SK-N-SH (cell line): ENCODE measurements at regions not wholly inside any gene's neighbourhood (a gene's known extent, or its start where the extent isn't known, plus 50 kb on each side); places are given as distances from the start of the nearest gene placed in this dataset.

ENCODE experiments used
- CTCF ChIA-PET: fragments of 300-600, 350-600 bp; formaldehyde crosslinking; extraction: SDS; loops from one replicate; lab custom pipeline; 2021; lab: Yijun Ruan, JAX
- POLR2A ChIA-PET: fragments of 350-600 bp; sonication (Branson Sonifier 250); formaldehyde crosslinking; extraction: SDS; loops from one replicate; lab custom pipeline; 2020; ENCODE audit warnings: antibody characterized with exemption, inconsistent platforms; lab: Yijun Ruan, JAX
- DNase-seq: peaks from one replicate; pipeline ENCODE4 v3.0.0; 2012
- H2AFZ ChIP-seq: fragments of 200-600 bp; sonication (generic); 2 replicates; pipeline ENCODE4 v1.8.1; 2016; ENCODE audit warnings: antibody characterized with exemption, mild to moderate bottlenecking, low read depth
- H3F3A ChIP-seq: fragments of 200-600 bp; sonication (generic); replicated peaks from 2 replicates; pipeline ENCODE3; 2016; ENCODE audit warnings: antibody characterized with exemption, mild to moderate bottlenecking; ENCODE audit not compliant: insufficient read depth
- H3K27ac ChIP-seq, 2 experiments: fragments of 200-500 bp in 1 of 2; fragments of 200-600 bp in 1 of 2; sonication (Bioruptor generic) in 1 of 2; sonication (generic), shearing (Covaris generic) in 1 of 2; 2 replicates each; pipeline versions ENCODE4 v1.5.1 to v1.6.1; 2014 to 2016; ENCODE audit warnings: low read depth in 2 of 2, inconsistent platforms in 1 of 2, low read length in 1 of 2, mild to moderate bottlenecking in 1 of 2, mixed read lengths in 1 of 2
- H3K27me3 ChIP-seq: fragments of 200-600 bp; sonication (generic), shearing (Covaris generic); 2 replicates; pipeline ENCODE4 v1.6.1; 2016; ENCODE audit warnings: mixed run types; ENCODE audit not compliant: insufficient read depth
- H3K36me3 ChIP-seq, 2 experiments: fragments of 200-500 bp in 1 of 2; fragments of 200-600 bp in 1 of 2; sonication (Bioruptor generic) in 1 of 2; sonication (generic) in 1 of 2; replicated peaks in 1 of 2; 2 replicates each; pipeline versions ENCODE3 to v1.5.1; 2014 to 2016; ENCODE audit warnings: low read length in 1 of 2, mild to moderate bottlenecking in 1 of 2; ENCODE audit not compliant: insufficient read depth in 2 of 2, control insufficient read depth in 1 of 2
- H3K4me1 ChIP-seq, 2 experiments: fragments of 200-500 bp in 1 of 2; fragments of 200-600 bp in 1 of 2; sonication (Bioruptor generic) in 1 of 2; sonication (generic), shearing (Covaris generic) in 1 of 2; 2 replicates each; pipeline versions ENCODE4 v1.5.1 to v1.6.1; 2014 to 2016; ENCODE audit warnings: low read depth in 1 of 2, low read length in 1 of 2, mixed run types in 1 of 2; ENCODE audit not compliant: insufficient read depth in 2 of 2, control insufficient read depth in 1 of 2
- H3K4me2 ChIP-seq: fragments of 200-600 bp; sonication (generic), shearing (Covaris generic); 2 replicates; pipeline ENCODE4 v1.6.1; 2017; ENCODE audit warnings: mixed run types
- H3K4me3 ChIP-seq, 2 experiments: fragments of 200-500 bp in 1 of 2; fragments of 200-600 bp in 1 of 2; sonication (Bioruptor generic) in 1 of 2; sonication (generic), shearing (Covaris generic) in 1 of 2; 2 replicates each; pipeline versions ENCODE4 v1.5.1 to v1.8.1; 2014 to 2016; ENCODE audit warnings: low read depth in 2 of 2, inconsistent platforms in 1 of 2, low read length in 1 of 2, mild to moderate bottlenecking in 1 of 2, mixed read lengths in 1 of 2, moderate library complexity in 1 of 2
- H3K79me2 ChIP-seq: fragments of 200-600 bp; sonication (generic); 2 replicates; pipeline ENCODE4 v1.8.1; 2017; ENCODE audit warnings: mild to moderate bottlenecking; ENCODE audit not compliant: insufficient read depth
- H3K9ac ChIP-seq: fragments of 200-600 bp; sonication (generic); 2 replicates; pipeline ENCODE4 v1.6.1; 2017; ENCODE audit warnings: mixed run types
- H3K9me2 ChIP-seq: fragments of 200-600 bp; sonication (generic); 2 replicates; pipeline ENCODE4 v1.6.1; 2017; ENCODE audit warnings: mixed run types
- H3K9me3 ChIP-seq: fragments of 200-600 bp; sonication (generic); 2 replicates; pipeline ENCODE4 v1.6.1; 2017; ENCODE audit warnings: mixed run types, mild to moderate bottlenecking, moderate library complexity
- H4K20me1 ChIP-seq: fragments of 200-600 bp; sonication (generic); 2 replicates; pipeline ENCODE4 v1.6.1; 2017; ENCODE audit warnings: mild to moderate bottlenecking, mixed run types; ENCODE audit not compliant: insufficient read depth
- EP300 ChIP-seq, 2 experiments: IDR thresholded peaks; 2 replicates each; pipeline versions ENCODE4 v1.4.0 to v1.6.1; 2012; ENCODE audit warnings: borderline replicate concordance in 1 of 2, low read depth in 1 of 2, low read length in 1 of 2
- FOXJ3 ChIP-seq: sonication (generic); formaldehyde crosslinking; IDR thresholded peaks from 2 replicates; pipeline ENCODE4 v1.5.1; 2020; ENCODE audit warnings: mild to moderate bottlenecking, missing genetic modification reagents
- FOXM1 ChIP-seq: IDR thresholded peaks from 2 replicates; pipeline ENCODE4 v1.4.0; 2012; ENCODE audit warnings: low read depth, mild to moderate bottlenecking
- GATA2 ChIP-seq: sonication (generic); formaldehyde crosslinking; IDR thresholded peaks from 2 replicates; pipeline ENCODE4 v1.5.0; 2020; ENCODE audit warnings: mild to moderate bottlenecking, missing genetic modification reagents
- JUND ChIP-seq: IDR thresholded peaks from 2 replicates; pipeline ENCODE4 v1.4.0; 2012
- MXI1 ChIP-seq: IDR thresholded peaks from 2 replicates; pipeline ENCODE4 v1.6.1; 2012; ENCODE audit warnings: mild to moderate bottlenecking, low read depth, low read length, improper control_type of control experiment
- NFIC ChIP-seq: IDR thresholded peaks from 2 replicates; pipeline ENCODE4 v1.4.0; 2012; ENCODE audit warnings: borderline replicate concordance
- NRF1 ChIP-seq: IDR thresholded peaks from 2 replicates; pipeline ENCODE4 v1.6.1; 2012; ENCODE audit warnings: low read depth, mild to moderate bottlenecking, low read length
- POLR2AphosphoS5 ChIP-seq: IDR thresholded peaks from 2 replicates; pipeline ENCODE4 v1.6.1; 2012; ENCODE audit warnings: low read depth, low read length
- RCOR1 ChIP-seq: fragments of 150-350 bp; IDR thresholded peaks from 2 replicates; pipeline ENCODE4 v1.6.1; 2017; ENCODE audit warnings: antibody characterized with exemption, low read length
- RFX5 ChIP-seq: IDR thresholded peaks from 2 replicates; pipeline ENCODE4 v1.6.1; 2012; ENCODE audit warnings: mild to moderate bottlenecking, improper control_type of control experiment, low read length
- RXRA ChIP-seq: IDR thresholded peaks from 2 replicates; pipeline ENCODE4 v1.4.0; 2012; ENCODE audit warnings: low read depth, mild to moderate bottlenecking, borderline replicate concordance
- SIN3A ChIP-seq: IDR thresholded peaks from 2 replicates; pipeline ENCODE4 v1.6.1; 2012; ENCODE audit warnings: low read depth, mild to moderate bottlenecking, low read length, moderate library complexity, borderline replicate concordance
- TAF1 ChIP-seq: IDR thresholded peaks from 2 replicates; pipeline ENCODE4 v1.6.1; 2012; ENCODE audit warnings: low read depth, mild to moderate bottlenecking, low read length, moderate library complexity, borderline replicate concordance
- TCF12 ChIP-seq: IDR thresholded peaks from 2 replicates; pipeline ENCODE4 v1.4.0; 2012
- TEAD4 ChIP-seq: IDR thresholded peaks from 2 replicates; pipeline ENCODE4 v1.4.0; 2012; ENCODE audit warnings: mild to moderate bottlenecking, borderline replicate concordance; ENCODE audit not compliant: insufficient read depth
- YY1 ChIP-seq: IDR thresholded peaks from 2 replicates; pipeline ENCODE4 v1.4.0; 2012; ENCODE audit warnings: low read depth, mild to moderate bottlenecking
- WGBS: methylation state at CpG from one replicate; pipeline ENCODE4 v1.1.6; 2017; ENCODE audit warnings: low lambda C conversion rate; 5-methylcytosine and 5-hydroxymethylcytosine counted together
- TF ChIP-seq, protein P1 (sequence below): fragments of 150-350 bp; IDR thresholded peaks from 2 replicates; pipeline ENCODE4 v1.6.1; 2017; ENCODE audit warnings: antibody characterized with exemption, low read length, low read depth, borderline replicate concordance
- TF ChIP-seq, protein P2 (sequence below): IDR thresholded peaks from 2 replicates; pipeline ENCODE4 v1.4.0; 2012; ENCODE audit warnings: low read depth, borderline replicate concordance
- TF ChIP-seq, protein P3 (sequence below): fragments of 150-350 bp; IDR thresholded peaks from 2 replicates; pipeline ENCODE4 v1.6.1; 2016; ENCODE audit warnings: mild to moderate bottlenecking, low read depth, low read length

GRCh38 chr1:99456536-99456935 lies 189.4 kb upstream of the PALMD start:
- H3K9me3 ChIP-seq = no peaks in the 10 kb centered on the region; the same call in 1 of the 2 replicates
- H3K27me3 ChIP-seq = no peaks in the 10 kb centered on the region
- no peak overlapping the region; the same call in 1 of the 2 replicates for H2AFZ ChIP-seq
- H3K4me1 ChIP-seq = peaks cover 9 to 14% of the 10 kb centered on the region in 2 experiments
- H3K9me2 ChIP-seq = no peaks in the 10 kb centered on the region
- H4K20me1 ChIP-seq = no peaks in the 10 kb centered on the region
- H3K27ac ChIP-seq = peak overlapping the region in 1 of 2 experiments; percentile 94; a peak in 2 of 4 replicates
- no peaks in the 10 kb centered on the region for H3K79me2 ChIP-seq
- POLR2A ChIA-PET = no interaction called here
- no peak for DNase-seq
- H3K4me2 ChIP-seq = peak overlapping the region; percentile 32
- peak; percentile 57 for TF ChIP-seq NFIC
- TF ChIP-seq YY1 = no peak
- TF ChIP-seq TCF12 = peak; percentile 42; the same call in 1 of the 2 replicates
- TF ChIP-seq, protein P1, sequence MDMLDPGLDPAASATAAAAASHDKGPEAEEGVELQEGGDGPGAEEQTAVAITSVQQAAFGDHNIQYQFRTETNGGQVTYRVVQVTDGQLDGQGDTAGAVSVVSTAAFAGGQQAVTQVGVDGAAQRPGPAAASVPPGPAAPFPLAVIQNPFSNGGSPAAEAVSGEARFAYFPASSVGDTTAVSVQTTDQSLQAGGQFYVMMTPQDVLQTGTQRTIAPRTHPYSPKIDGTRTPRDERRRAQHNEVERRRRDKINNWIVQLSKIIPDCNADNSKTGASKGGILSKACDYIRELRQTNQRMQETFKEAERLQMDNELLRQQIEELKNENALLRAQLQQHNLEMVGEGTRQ = no peak
- H3K36me3 ChIP-seq = no peaks in the 10 kb centered on the region
- H3K4me3 ChIP-seq = no peak overlapping the region
- H3K9ac ChIP-seq = peak overlapping the region; percentile 50; the same call in 1 of the 2 replicates
- 62% methylated on average over 5 of the region's 5 CpGs for WGBS
- CTCF ChIA-PET = interaction anchor here (1.5 kb wide), 1 partner anchor 16 kb away, joined by 3 read pairs; no protein-coding TSS in a partner anchor
- H3F3A ChIP-seq = peaks cover 27% of the 10 kb centered on the region

DNA sequence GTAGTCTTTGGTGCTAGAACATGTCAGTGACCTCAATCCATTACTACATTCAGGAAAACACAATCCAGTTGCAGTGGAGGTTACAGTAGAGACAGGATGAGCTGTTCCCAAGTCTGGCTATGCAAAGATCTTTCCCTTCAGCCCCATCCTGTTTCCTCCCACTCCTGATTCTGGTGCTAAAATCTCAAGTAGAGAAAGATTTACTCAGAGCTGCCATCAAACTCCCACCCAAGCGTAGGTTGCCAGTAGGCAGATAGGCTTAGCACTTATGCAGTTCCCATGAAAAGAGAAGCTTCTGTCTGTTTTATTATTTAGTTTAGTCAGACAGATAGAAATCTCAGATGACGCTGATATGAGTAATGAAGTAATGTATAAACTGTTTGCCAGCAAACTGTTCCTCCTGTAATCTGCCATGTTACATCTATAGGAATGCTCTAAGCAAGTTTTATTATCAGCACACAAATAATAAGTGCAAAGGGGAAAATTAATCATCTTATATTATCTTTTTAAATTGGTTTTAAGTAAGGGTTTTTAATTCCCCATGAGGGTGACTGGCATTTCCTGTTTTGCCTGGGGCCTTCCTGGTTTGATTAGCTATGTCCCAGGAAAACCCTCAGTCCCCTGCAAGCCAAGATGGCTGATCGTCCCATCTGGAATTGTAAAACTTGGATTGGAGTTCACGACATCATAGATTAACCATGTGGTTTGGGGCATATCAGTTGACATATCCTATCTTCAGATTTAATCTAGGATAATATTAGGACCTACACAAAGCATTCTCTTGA lies 188.3 kb upstream of the PALMD start:
- Histone ChIP-seq H3K36me3 (no peaks in the 10 kb centered on the region), H3K4me2 (peak overlapping the region; percentile 32), H3K27ac (peak overlapping the region; percentile 60 to 94; a peak in 3 of 4 replicates), H3K27me3 (no peaks in the 10 kb centered on the region), H3K4me1 (peaks cover 9 to 14% of the 10 kb centered on the region in 2 experiments), H3K9me3 (no peaks in the 10 kb centered on the region; the same call in 1 of the 2 replicates), H3K79me2 (no peaks in the 10 kb centered on the region), H3K9me2 (no peaks in the 10 kb centered on the region), H3F3A (peaks cover 27% of the 10 kb centered on the region), H3K4me3 (no peak overlapping the region), H3K9ac (peak overlapping the region; percentile 50; the same call in 1 of the 2 replicates), H2AFZ (peak overlapping the region; percentile 60; the same call in 1 of the 2 replicates), H4K20me1 (no peaks in the 10 kb centered on the region)
- ChIA-PET POLR2A (no interaction called here), CTCF (interaction anchor here (0.8 to 1.5 kb wide), 3 partner anchors 12 to 23 kb away, joined by 3 to 4 read pairs (median 3); no protein-coding TSS in a partner anchor)
- peak; percentile 27 for DNase-seq
- WGBS = 12% methylated on average over 4 of the region's 4 CpGs
- TF ChIP-seq JUND (peak; percentile 81), RFX5 (no peak), FOXM1 (0 out of 2 replicates have a peak, but pooled peaks have one; percentile 34), RXRA (peak; percentile 54; the same call in 1 of the 2 replicates), GATA2 (CRISPR knock-in tag) (no peak), FOXJ3 (CRISPR knock-in tag) (no peak), TEAD4 (peak; percentile 66; the same call in 1 of the 2 replicates), MXI1 (no peak), TAF1 (no peak), RCOR1 (peak; percentile 71; the same call in 1 of the 2 replicates), EP300 (IDR thresholded peaks at IDR 0.05; ENCODE audit: borderline replicate concordance in 1 of 2, low read depth in 1 of 2, low read length in 1 of 2) (peak in 1 of 2 experiments; percentile 81; a peak in 3 of 4 replicates), NRF1 (no peak), POLR2AphosphoS5 (peak; percentile 50; the same call in 1 of the 2 replicates), SIN3A (no peak)
- TF ChIP-seq, protein P2, sequence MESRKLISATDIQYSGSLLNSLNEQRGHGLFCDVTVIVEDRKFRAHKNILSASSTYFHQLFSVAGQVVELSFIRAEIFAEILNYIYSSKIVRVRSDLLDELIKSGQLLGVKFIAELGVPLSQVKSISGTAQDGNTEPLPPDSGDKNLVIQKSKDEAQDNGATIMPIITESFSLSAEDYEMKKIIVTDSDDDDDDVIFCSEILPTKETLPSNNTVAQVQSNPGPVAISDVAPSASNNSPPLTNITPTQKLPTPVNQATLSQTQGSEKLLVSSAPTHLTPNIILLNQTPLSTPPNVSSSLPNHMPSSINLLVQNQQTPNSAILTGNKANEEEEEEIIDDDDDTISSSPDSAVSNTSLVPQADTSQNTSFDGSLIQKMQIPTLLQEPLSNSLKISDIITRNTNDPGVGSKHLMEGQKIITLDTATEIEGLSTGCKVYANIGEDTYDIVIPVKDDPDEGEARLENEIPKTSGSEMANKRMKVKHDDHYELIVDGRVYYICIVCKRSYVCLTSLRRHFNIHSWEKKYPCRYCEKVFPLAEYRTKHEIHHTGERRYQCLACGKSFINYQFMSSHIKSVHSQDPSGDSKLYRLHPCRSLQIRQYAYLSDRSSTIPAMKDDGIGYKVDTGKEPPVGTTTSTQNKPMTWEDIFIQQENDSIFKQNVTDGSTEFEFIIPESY = no peak
- TF ChIP-seq, protein P1 = no peak
- TF ChIP-seq, protein P3, sequence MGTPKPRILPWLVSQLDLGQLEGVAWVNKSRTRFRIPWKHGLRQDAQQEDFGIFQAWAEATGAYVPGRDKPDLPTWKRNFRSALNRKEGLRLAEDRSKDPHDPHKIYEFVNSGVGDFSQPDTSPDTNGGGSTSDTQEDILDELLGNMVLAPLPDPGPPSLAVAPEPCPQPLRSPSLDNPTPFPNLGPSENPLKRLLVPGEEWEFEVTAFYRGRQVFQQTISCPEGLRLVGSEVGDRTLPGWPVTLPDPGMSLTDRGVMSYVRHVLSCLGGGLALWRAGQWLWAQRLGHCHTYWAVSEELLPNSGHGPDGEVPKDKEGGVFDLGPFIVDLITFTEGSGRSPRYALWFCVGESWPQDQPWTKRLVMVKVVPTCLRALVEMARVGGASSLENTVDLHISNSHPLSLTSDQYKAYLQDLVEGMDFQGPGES = no peak
